HFF-Myc (cell line): ENCODE measurements at regions not wholly inside any gene's neighbourhood (a gene's known extent, or its start where the extent isn't known, plus 50 kb on each side); places are given as distances from the start of the nearest gene placed in this dataset.

Source experiments
- DNase-seq: peaks from one replicate; pipeline ENCODE4 v3.0.0-alpha.2; 2011; ENCODE audit warnings: low read depth; ENCODE audit errors: extremely low read depth
- H3K4me3 ChIP-seq: replicated peaks from 2 replicates; pipeline ENCODE4 v1.5.1; 2011; ENCODE audit warnings: low read depth, mild to moderate bottlenecking, control low read depth, low read length
- CTCF ChIP-seq: IDR thresholded peaks from 2 replicates; pipeline ENCODE4 v1.5.1; 2012; ENCODE audit warnings: mild to moderate bottlenecking, low read depth, low read length, control low read depth; ENCODE audit errors: missing control alignments

GRCh38 chr3:22315925-22316324, 564.9 kb upstream of the ZNF385D start:
- no peak for DNase-seq
- no peak for TF ChIP-seq CTCF
- no peak overlapping the region for H3K4me3 ChIP-seq

- TF ChIP-seq CTCF = no peak
- DNase-seq = no peak
- H3K4me3 ChIP-seq = no peak overlapping the region
These were observed 567.3 kb upstream of the ZNF385D start for GRCh38 chr3:22318325-22318724.

- no peak for DNase-seq
- H3K4me3 ChIP-seq = no peak overlapping the region
- TF ChIP-seq CTCF = no peak
These were observed 568.4 kb upstream of the ZNF385D start for GRCh38 chr3:22319446-22319845.

GRCh38 chr3:22322861-22323260, 571.9 kb upstream of the ZNF385D start:
- no peak for TF ChIP-seq CTCF
- no peak for DNase-seq
- no peak overlapping the region for H3K4me3 ChIP-seq

- no peak overlapping the region for H3K4me3 ChIP-seq
- TF ChIP-seq CTCF = no peak
- DNase-seq = no peak
These were observed 575.3 kb upstream of the ZNF385D start for GRCh38 chr3:22326305-22326704.

- no peak for TF ChIP-seq CTCF
- no peak for DNase-seq
These were observed 584.0 kb upstream of the ZNF385D start for GRCh38 chr3:22334996-22335395.

GRCh38 chr3:22349215-22349851, 598.3 kb upstream of the ZNF385D start:
- no peak overlapping the region for H3K4me3 ChIP-seq
- no peak for DNase-seq
- TF ChIP-seq CTCF = no peak

More at GRCh38 chr3:22334996-22335395, 584.0 kb upstream of the ZNF385D start:
- no peak overlapping the region for H3K4me3 ChIP-seq
